Fibroblast of lung (primary cell): ENCODE measurements at regions not wholly inside any gene's neighbourhood (a gene's known extent, or its start where the extent isn't known, plus 50 kb on each side); places are given as distances from the start of the nearest gene placed in this dataset.

Experiments
- DNase-seq, 2 donors: peaks; one replicate each; pipeline versions ENCODE4 v3.0.0 to v3.0.0-alpha.2; 2010; ENCODE audit warnings: low read depth in 2 of 2
- H2AFZ ChIP-seq: 2 replicates; pipeline ENCODE4 v1.5.1; 2012; ENCODE audit warnings: low read length, control low read depth, inconsistent platforms
- H3K27ac ChIP-seq: 2 replicates; pipeline ENCODE4 v1.5.1; 2011; ENCODE audit warnings: low read length, control low read depth; ENCODE audit not compliant: insufficient read depth
- H3K27me3 ChIP-seq: 2 replicates; pipeline ENCODE4 v1.5.1; 2011; ENCODE audit warnings: mild to moderate bottlenecking, low read length; ENCODE audit not compliant: control insufficient read depth, insufficient read depth
- H3K36me3 ChIP-seq: 2 replicates; pipeline ENCODE4 v1.5.1; 2011; ENCODE audit warnings: low read length; ENCODE audit not compliant: control insufficient read depth, insufficient read depth
- H3K4me1 ChIP-seq: 2 replicates; pipeline ENCODE4 v1.5.1; 2011; ENCODE audit warnings: low read length; ENCODE audit not compliant: control insufficient read depth, insufficient read depth; ENCODE audit errors: extremely low read depth
- H3K4me2 ChIP-seq: 2 replicates; pipeline ENCODE4 v1.5.1; 2011; ENCODE audit warnings: low read length, control low read depth; ENCODE audit not compliant: insufficient read depth; ENCODE audit errors: extremely low read depth
- H3K4me3 ChIP-seq, 4 experiments: fragments of 200-600 bp in 1 of 4; sonication (generic) in 1 of 4; replicated peaks in 1 of 4; 2 replicates each; pipeline ENCODE4 v1.5.1; 2011 to 2016; ENCODE audit warnings: low read length in 4 of 4, low read depth in 3 of 4, mild to moderate bottlenecking in 3 of 4, control low read depth in 2 of 4, inconsistent platforms in 1 of 4, mixed read lengths in 1 of 4; ENCODE audit not compliant: insufficient read depth in 1 of 4; ENCODE audit errors: control extremely low read depth in 1 of 4
- H3K79me2 ChIP-seq: 2 replicates; pipeline ENCODE4 v1.5.1; 2012; ENCODE audit warnings: mild to moderate bottlenecking, low read length, inconsistent platforms; ENCODE audit not compliant: control insufficient read depth, insufficient read depth
- H3K9ac ChIP-seq: 2 replicates; pipeline ENCODE4 v1.5.1; 2011; ENCODE audit warnings: mild to moderate bottlenecking, low read length, control low read depth; ENCODE audit not compliant: insufficient read depth
- H3K9me3 ChIP-seq: 2 replicates; pipeline ENCODE4 v1.5.1; 2012; ENCODE audit warnings: low read depth, low read length; ENCODE audit not compliant: control insufficient read depth, insufficient read depth
- H4K20me1 ChIP-seq: 2 replicates; pipeline ENCODE4 v1.5.1; 2011; ENCODE audit warnings: low read length; ENCODE audit not compliant: control insufficient read depth, insufficient read depth; ENCODE audit errors: extremely low read depth
- CTCF ChIP-seq, 2 donors: IDR thresholded peaks in 1 of 2; conservative IDR thresholded peaks in 1 of 2; 1 replicate in 1 of 2; 2 replicates in 1 of 2; pipeline ENCODE4 v1.5.1; 2011 to 2012; ENCODE audit warnings: low read length in 2 of 2, control low read depth in 1 of 2, inconsistent platforms in 1 of 2, low read depth in 1 of 2, mild to moderate bottlenecking in 1 of 2
- EZH2 ChIP-seq: IDR thresholded peaks from 2 replicates; pipeline ENCODE4 v1.5.1; 2012; ENCODE audit warnings: low read length, control low read depth, mild to moderate bottlenecking; ENCODE audit errors: missing control alignments

GRCh38 chr21:17929510-17929909, 110.4 kb upstream of the C21orf91 start:
- no peaks in the 10 kb centered on the region for H3K79me2 ChIP-seq
- no peaks in the 10 kb centered on the region for H3K9me3 ChIP-seq
- H2AFZ ChIP-seq: no peak overlapping the region
- no peak for DNase-seq
- TF ChIP-seq EZH2 (no peak), CTCF (conservative IDR thresholded peaks at IDR 0.05 in 1 of 2, IDR thresholded peaks at IDR 0.05 in 1 of 2; ENCODE audit: low read depth in 1 of 2, low read length in 2 of 2) (no peak)
- H3K4me1 ChIP-seq: no peaks in the 10 kb centered on the region
- no peak overlapping the region for H3K4me2 ChIP-seq
- no peak overlapping the region for H3K9ac ChIP-seq
- no peaks in the 10 kb centered on the region for H3K36me3 ChIP-seq
- H3K4me3 ChIP-seq: no peak overlapping the region
- no peaks in the 10 kb centered on the region for H3K27me3 ChIP-seq
- H4K20me1 ChIP-seq: no peaks in the 10 kb centered on the region
- no peak overlapping the region for H3K27ac ChIP-seq

GRCh38 chr21:17925899-17926298, 106.7 kb upstream of the C21orf91 start:
- no peaks in the 10 kb centered on the region for H3K4me1 ChIP-seq
- no peaks in the 10 kb centered on the region for H3K9me3 ChIP-seq
- no peak overlapping the region for H3K27ac ChIP-seq
- no peak overlapping the region for H3K9ac ChIP-seq
- peak; percentile 27 to 48 for DNase-seq
- H3K36me3 ChIP-seq: no peaks in the 10 kb centered on the region
- no peak overlapping the region for H3K4me3 ChIP-seq
- H3K4me2 ChIP-seq: no peak overlapping the region
- H2AFZ ChIP-seq: no peak overlapping the region
- no peaks in the 10 kb centered on the region for H3K27me3 ChIP-seq
- H3K79me2 ChIP-seq: no peaks in the 10 kb centered on the region
- TF ChIP-seq EZH2 (no peak), CTCF (conservative IDR thresholded peaks at IDR 0.05 in 1 of 2, IDR thresholded peaks at IDR 0.05 in 1 of 2; ENCODE audit: low read depth in 1 of 2, low read length in 2 of 2) (peak; percentile 49 to 54)
- no peaks in the 10 kb centered on the region for H4K20me1 ChIP-seq

- Histone ChIP-seq H3K79me2 (no peaks in the 10 kb centered on the region), H2AFZ (no peak overlapping the region), H3K4me1 (no peaks in the 10 kb centered on the region), H3K4me3 (no peak overlapping the region), H3K9me3 (no peaks in the 10 kb centered on the region), H3K4me2 (no peak overlapping the region), H3K27ac (no peak overlapping the region), H3K36me3 (no peaks in the 10 kb centered on the region), H4K20me1 (no peaks in the 10 kb centered on the region), H3K9ac (no peak overlapping the region), H3K27me3 (no peaks in the 10 kb centered on the region)
- DNase-seq: peak; percentile 46 to 61
- TF ChIP-seq CTCF (conservative IDR thresholded peaks at IDR 0.05 in 1 of 2, IDR thresholded peaks at IDR 0.05 in 1 of 2; ENCODE audit: low read depth in 1 of 2, low read length in 2 of 2): peak; percentile 86 to 94
- no peak for TF ChIP-seq EZH2
Observed at GRCh38 chr21:17925000-17925610, 105.9 kb upstream of the C21orf91 start.
